ENCODE measurements at regions not wholly inside any gene's neighbourhood (a gene's known extent, or its start where the extent isn't known, plus 50 kb on each side); places are given as distances from the start of the nearest gene placed in this dataset.

GRCh38 chr2:15731889-15732271, 140.2 kb downstream of the DDX1 start (continued):
- no peak for TF ChIP-seq POU6F1 (CRISPR knock-in tag; IDR thresholded peaks at IDR 0.05; ENCODE audit: borderline replicate concordance, low read depth)
- no peak for TF ChIP-seq ZNF565 (CRISPR knock-in tag; conservative IDR thresholded peaks at IDR 0.05; ENCODE audit: low read depth)

GRCh38 chr2:15732341-15733077, 140.8 kb downstream of the DDX1 start:
- no peak for ATAC-seq
- TF ChIP-seq ZFP3 (CRISPR knock-in tag; IDR thresholded peaks at IDR 0.05) (no peak), PPARA (CRISPR knock-in tag; IDR thresholded peaks at IDR 0.05; ENCODE audit: borderline replicate concordance) (no peak), TCF4 (CRISPR knock-in tag; IDR thresholded peaks at IDR 0.05; ENCODE audit: borderline replicate concordance) (peak; percentile 35; the same call in 1 of the 2 replicates), PATZ1 (CRISPR knock-in tag; IDR thresholded peaks at IDR 0.05; ENCODE audit: borderline replicate concordance) (no peak), RARB (CRISPR knock-in tag; IDR thresholded peaks at IDR 0.05) (no peak), ESRRG (CRISPR knock-in tag; IDR thresholded peaks at IDR 0.05) (no peak), ISL1 (CRISPR knock-in tag; IDR thresholded peaks at IDR 0.05) (0 out of 2 replicates have a peak, but pooled peaks have one; percentile 28)

GRCh38 chr2:15733867-15734673, 142.4 kb downstream of the DDX1 start:
- no peak for ATAC-seq
- no peak for TF ChIP-seq OSR1 (CRISPR knock-in tag; IDR thresholded peaks at IDR 0.05)
- TF ChIP-seq ISL1 (CRISPR knock-in tag; IDR thresholded peaks at IDR 0.05): peak; percentile 85

GRCh38 chr2:15734674-15735483, 143.2 kb downstream of the DDX1 start:
- ATAC-seq: no peak
- TF ChIP-seq TCF4 (CRISPR knock-in tag; IDR thresholded peaks at IDR 0.05; ENCODE audit: borderline replicate concordance) (no peak), CSRNP3 (CRISPR knock-in tag; IDR thresholded peaks at IDR 0.05) (no peak), RARB (CRISPR knock-in tag; IDR thresholded peaks at IDR 0.05) (no peak), TSHZ2 (CRISPR knock-in tag; IDR thresholded peaks at IDR 0.05) (no peak)

GRCh38 chr2:15735484-15736326, 144.0 kb downstream of the DDX1 start:
- ATAC-seq: no peak
- TF ChIP-seq ZFP30 (CRISPR knock-in tag; IDR thresholded peaks at IDR 0.05) (no peak), ARNTL (CRISPR knock-in tag; IDR thresholded peaks at IDR 0.05; ENCODE audit: borderline replicate concordance, low read depth) (no peak), TCF4 (CRISPR knock-in tag; IDR thresholded peaks at IDR 0.05; ENCODE audit: borderline replicate concordance) (no peak), ISL1 (CRISPR knock-in tag; IDR thresholded peaks at IDR 0.05) (no peak), OSR1 (CRISPR knock-in tag; IDR thresholded peaks at IDR 0.05) (no peak), CSRNP3 (CRISPR knock-in tag; IDR thresholded peaks at IDR 0.05) (no peak)
